BJ (cell line): ENCODE measurements at regions not wholly inside any gene's neighbourhood (a gene's known extent, or its start where the extent isn't known, plus 50 kb on each side); places are given as distances from the start of the nearest gene placed in this dataset.

Experiments used
- CTCF ChIA-PET: fragments of 350-600 bp; formaldehyde crosslinking; extraction: SDS; loops from one replicate; lab custom pipeline; 2021; ENCODE audit warnings: antibody characterized with exemption, inconsistent platforms; lab: Yijun Ruan, JAX
- POLR2A ChIA-PET: fragments of 300-600 bp; sonication (Branson Sonifier 250); formaldehyde crosslinking; extraction: SDS; loops from one replicate; lab custom pipeline; 2021; ENCODE audit warnings: antibody characterized with exemption; lab: Charles Lee
- DNase-seq: peaks from one replicate; pipeline ENCODE4 v3.0.0-alpha.2; 2011; ENCODE audit warnings: low read depth
- H3K27me3 ChIP-seq: 2 replicates; pipeline ENCODE4 v1.6.0; 2011; ENCODE audit warnings: low read length; ENCODE audit not compliant: control insufficient read depth, insufficient read depth
- H3K36me3 ChIP-seq: 2 replicates; pipeline ENCODE4 v1.5.1; 2011; ENCODE audit warnings: low read length; ENCODE audit not compliant: control insufficient read depth, insufficient read depth
- H3K4me3 ChIP-seq: 2 replicates; pipeline ENCODE4 v1.5.1; 2011; ENCODE audit warnings: low read depth, mild to moderate bottlenecking, control low read depth, low read length
- CTCF ChIP-seq: IDR thresholded peaks from 2 replicates; pipeline ENCODE4 v1.5.1; 2011; ENCODE audit warnings: low read depth, mild to moderate bottlenecking, control low read depth, inconsistent platforms, low read length, moderate library complexity; ENCODE audit not compliant: insufficient read depth

- no peaks in the 10 kb centered on the region for H3K36me3 ChIP-seq
- no peaks in the 10 kb centered on the region for H3K27me3 ChIP-seq
- no peak overlapping the region for H3K4me3 ChIP-seq
- TF ChIP-seq CTCF: no peak
- DNase-seq: no peak
- ChIA-PET POLR2A (no interaction called here), CTCF (interaction anchor here (1.2 kb wide), 1 partner anchor 30 kb away, joined by 3 read pairs; no protein-coding TSS in a partner anchor)
These were observed 233.4 kb downstream of the SOCS6 start for GRCh38 chr18:70522183-70522680.

- ChIA-PET CTCF (interaction anchor here (0.5 kb wide), 1 partner anchor 1604 kb away, joined by 3 read pairs; no protein-coding TSS in a partner anchor), POLR2A (no interaction called here)
- no peak for TF ChIP-seq CTCF
These were observed 232.0 kb downstream of the SOCS6 start for GRCh38 chr18:70520867-70521266.

GRCh38 chr18:70513502-70514171, 224.8 kb downstream of the SOCS6 start:
- no peak for TF ChIP-seq CTCF
- DNase-seq: no peak
- Histone ChIP-seq H3K27me3 (no peaks in the 10 kb centered on the region), H3K4me3 (no peak overlapping the region), H3K36me3 (no peaks in the 10 kb centered on the region)
- CTCF ChIA-PET: interaction anchor here (1.1 kb wide), 1 partner anchor 22 kb away, joined by 5 read pairs; no protein-coding TSS in a partner anchor
- POLR2A ChIA-PET: no interaction called here

More at GRCh38 chr18:70520867-70521266, 232.0 kb downstream of the SOCS6 start:
- Histone ChIP-seq H3K27me3 (no peaks in the 10 kb centered on the region), H3K36me3 (no peaks in the 10 kb centered on the region), H3K4me3 (no peak overlapping the region)
- DNase-seq: no peak

GRCh38 chr18:70507970-70508369, 219.1 kb downstream of the SOCS6 start:
- POLR2A ChIA-PET: no interaction called here

More at GRCh38 chr18:70507970-70508369, 219.1 kb downstream of the SOCS6 start:
- DNase-seq: no peak
- Histone ChIP-seq H3K27me3 (no peaks in the 10 kb centered on the region; the same call in 1 of the 2 replicates), H3K36me3 (no peaks in the 10 kb centered on the region), H3K4me3 (no peak overlapping the region)
- CTCF ChIA-PET: interaction anchor here (3.7 kb wide), 1 partner anchor 17 kb away, joined by 11 read pairs; no protein-coding TSS in a partner anchor
- no peak for TF ChIP-seq CTCF
